Activated CD8-positive, alpha-beta T cell treated with anti-CD3 and anti-CD28 coated beads for 36 hours (primary cell): ENCODE measurements at regions not wholly inside any gene's neighbourhood (a gene's known extent, or its start where the extent isn't known, plus 50 kb on each side); places are given as distances from the start of the nearest gene placed in this dataset.

Experiments
- ATAC-seq: fragments of 200-7000 bp; cut with Tn5 transposase; one replicate; pipeline ENCODE4 v1.10.0; 2021; ENCODE audit warnings: mild to moderate bottlenecking, moderate library complexity
- CTCF ChIA-PET: fragments of 350-600 bp; sonication (Branson Sonifier 250); formaldehyde crosslinking; loops from one replicate; lab custom pipeline; 2021; ENCODE audit warnings: antibody characterized with exemption; lab: Charles Lee
- POLR2A ChIA-PET: fragments of 350-600 bp; sonication (Branson Sonifier 250); formaldehyde crosslinking; loops from one replicate; lab custom pipeline; 2021; ENCODE audit warnings: antibody characterized with exemption; lab: Charles Lee
- DNase-seq: peaks from one replicate; pipeline ENCODE4 v3.0.0-alpha.2; 2020
- H3K27ac Mint-ChIP-seq: one replicate; pipeline ENCODE4 v1.8.0; 2021; ENCODE audit warnings: mild to moderate bottlenecking, mixed read lengths
- H3K27me3 Mint-ChIP-seq: one replicate; pipeline ENCODE4 v1.8.0; 2021; ENCODE audit warnings: mixed read lengths
- H3K36me3 Mint-ChIP-seq: one replicate; pipeline ENCODE4 v1.8.0; 2021; ENCODE audit warnings: low read depth, mixed read lengths
- H3K4me1 Mint-ChIP-seq: one replicate; pipeline ENCODE4 v1.8.0; 2021; ENCODE audit warnings: low read depth, mixed read lengths
- H3K4me3 Mint-ChIP-seq: one replicate; pipeline ENCODE4 v1.8.0; 2021; ENCODE audit warnings: mild to moderate bottlenecking, moderate library complexity, mixed read lengths
- H3K9me3 Mint-ChIP-seq: one replicate; pipeline ENCODE4 v1.8.0; 2021; ENCODE audit warnings: mixed read lengths
- CTCF ChIP-seq: fragments of 200-600 bp; IDR thresholded peaks from one replicate; pipeline ENCODE4 v1.8.0; 2022; ENCODE audit warnings: antibody characterized with exemption, mild to moderate bottlenecking
- intact Hi-C: fragments of 100-400 bp; cut with micrococcal nuclease; formaldehyde crosslinking; loops from one replicate; pipeline ENCODE4 v1.10.0; 2022

GRCh38 chr4:10364194-10364593 is 93.0 kb downstream of the ZNF518B start:
- DNase-seq (no peak), ATAC-seq (no peak)
- no peaks in the 10 kb centered on the region for H3K4me1 Mint-ChIP-seq
- intact Hi-C loops, result no loop called here
- CTCF ChIA-PET, result no interaction called here
- no peak for TF ChIP-seq CTCF
- POLR2A ChIA-PET, result no interaction called here
- H3K4me3 Mint-ChIP-seq, result no peak overlapping the region
- no peaks in the 10 kb centered on the region for H3K36me3 Mint-ChIP-seq
- H3K27ac Mint-ChIP-seq, result no peak overlapping the region
- H3K9me3 Mint-ChIP-seq, result no peaks in the 10 kb centered on the region
- H3K27me3 Mint-ChIP-seq, result peaks cover 3% of the 10 kb centered on the region

- H3K27me3 Mint-ChIP-seq, result peaks cover 7% of the 10 kb centered on the region
- no peaks in the 10 kb centered on the region for H3K36me3 Mint-ChIP-seq
- ATAC-seq (no peak), DNase-seq (no peak)
- POLR2A ChIA-PET, result no interaction called here
- no peak for TF ChIP-seq CTCF
- intact Hi-C loops, result no loop called here
- H3K9me3 Mint-ChIP-seq, result no peaks in the 10 kb centered on the region
- no peak overlapping the region for H3K27ac Mint-ChIP-seq
- CTCF ChIA-PET, result interaction anchor here (1.3 kb wide), 1 partner anchor 49 kb away, joined by 4 read pairs; no protein-coding TSS in a partner anchor
- no peaks in the 10 kb centered on the region for H3K4me1 Mint-ChIP-seq
- no peak overlapping the region for H3K4me3 Mint-ChIP-seq
Measured at GRCh38 chr4:10354746-10355145, 102.5 kb downstream of the ZNF518B start.

GRCh38 chr4:10354225-10354624 is 103.0 kb downstream of the ZNF518B start:
- H3K9me3 Mint-ChIP-seq, result no peaks in the 10 kb centered on the region
- no peaks in the 10 kb centered on the region for H3K36me3 Mint-ChIP-seq
- no peak for DNase-seq
- no peak overlapping the region for H3K4me3 Mint-ChIP-seq
- CTCF ChIA-PET, result no interaction called here
- peaks cover 7% of the 10 kb centered on the region for H3K27me3 Mint-ChIP-seq
- POLR2A ChIA-PET, result no interaction called here
- H3K27ac Mint-ChIP-seq, result no peak overlapping the region
- H3K4me1 Mint-ChIP-seq, result no peaks in the 10 kb centered on the region
- intact Hi-C loops, result no loop called here
- ATAC-seq, result no peak
- no peak for TF ChIP-seq CTCF

GRCh38 chr4:10353110-10353509 is 104.1 kb downstream of the ZNF518B start:
- no peak overlapping the region for H3K27ac Mint-ChIP-seq
- no peak overlapping the region for H3K4me3 Mint-ChIP-seq
- H3K36me3 Mint-ChIP-seq, result no peaks in the 10 kb centered on the region
- no peaks in the 10 kb centered on the region for H3K9me3 Mint-ChIP-seq
- DNase-seq (no peak), ATAC-seq (no peak)
- POLR2A ChIA-PET, result no interaction called here
- H3K27me3 Mint-ChIP-seq, result peaks cover 5% of the 10 kb centered on the region
- CTCF ChIA-PET, result interaction anchor here (1.4 to 1.7 kb wide), 2 partner anchors 17 to 188 kb away, joined by 3 to 4 read pairs; no protein-coding TSS in a partner anchor
- no peak for TF ChIP-seq CTCF
- H3K4me1 Mint-ChIP-seq, result no peaks in the 10 kb centered on the region
- intact Hi-C loops, result no loop called here

DNA sequence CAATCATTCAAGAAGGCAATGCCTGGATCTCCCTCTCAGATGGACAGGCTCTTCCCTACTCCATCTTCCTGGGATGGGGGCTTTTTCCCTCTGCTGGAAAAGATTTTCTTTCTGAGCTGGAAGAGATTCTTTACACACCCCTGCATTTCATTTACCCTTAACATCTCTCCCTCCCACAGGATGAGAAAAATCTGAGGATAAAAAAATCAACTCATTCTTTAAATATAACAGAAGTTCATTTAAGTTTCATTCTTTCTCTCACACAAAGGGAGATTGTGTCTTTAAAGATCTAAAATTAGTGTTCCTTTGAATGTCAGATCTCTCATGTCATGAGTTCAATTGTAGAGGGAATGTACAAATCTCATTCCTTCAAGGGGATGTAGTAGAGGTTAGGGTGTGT is 109.0 kb downstream of the ZNF518B start:
- no peak for ATAC-seq
- no peaks in the 10 kb centered on the region for H3K36me3 Mint-ChIP-seq

More for the DNA sequence above, 109.0 kb downstream of the ZNF518B start:
- DNase-seq, result no peak
- TF ChIP-seq CTCF, result no peak
- H3K27me3 Mint-ChIP-seq, result peaks cover 3% of the 10 kb centered on the region
- no peaks in the 10 kb centered on the region for H3K4me1 Mint-ChIP-seq
- ChIA-PET POLR2A (no interaction called here), CTCF (no interaction called here)
- H3K4me3 Mint-ChIP-seq, result no peak overlapping the region
- H3K27ac Mint-ChIP-seq, result no peak overlapping the region
- no peaks in the 10 kb centered on the region for H3K9me3 Mint-ChIP-seq
- intact Hi-C loops, result no loop called here
